ENCODE measurements at regions not wholly inside any gene's neighbourhood (a gene's known extent, or its start where the extent isn't known, plus 50 kb on each side); places are given as distances from the start of the nearest gene placed in this dataset.

GRCh38 chr6:9066726-9067125, 631.4 kb upstream of the SLC35B3 start (continued):
- TF ChIP-seq MXD1 (CRISPR knock-in tag; IDR thresholded peaks at IDR 0.05) = no peak

DNA sequence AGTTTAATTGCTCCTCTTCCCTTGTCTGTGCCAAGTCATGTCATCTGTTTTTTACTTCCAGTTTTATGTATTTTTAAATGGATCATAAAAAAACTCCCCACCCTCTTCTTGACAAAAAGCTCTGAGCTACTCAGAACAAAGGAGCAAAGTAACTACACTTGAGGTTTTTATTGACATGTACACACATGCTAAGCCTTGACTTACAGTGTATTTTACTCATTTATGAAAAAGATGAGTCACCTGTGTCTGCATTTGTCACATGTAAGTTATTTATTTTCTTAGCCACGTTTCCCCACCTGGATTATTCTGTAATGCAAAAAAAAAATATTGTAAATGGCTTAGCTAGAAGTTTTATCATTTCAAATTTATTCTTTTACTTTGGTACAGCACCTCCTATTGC, 628.8 kb upstream of the SLC35B3 start:
- DNase-seq (ENCODE audit: low spot score) = no peak
- in situ Hi-C loops (cut with HindIII; ENCODE audit: extremely low pct_ligation_motif_present, low pct_unique_long_range_greater_than_20kb) = no loop called here
- no peak for TF ChIP-seq ZNF407 (CRISPR knock-in tag; IDR thresholded peaks at IDR 0.05; ENCODE audit: not compliant biosample characterization)
- no peak for TF ChIP-seq ZBTB7A (CRISPR knock-in tag; IDR thresholded peaks at IDR 0.05)
- TF ChIP-seq ZBTB3 (CRISPR knock-in tag; IDR thresholded peaks at IDR 0.05; ENCODE audit: borderline replicate concordance, low read depth) = no peak
- no peak for TF ChIP-seq ZBTB49 (CRISPR knock-in tag; IDR thresholded peaks at IDR 0.05; ENCODE audit: borderline replicate concordance)
- TF ChIP-seq MXD4 (CRISPR knock-in tag; IDR thresholded peaks at IDR 0.05) = no peak
- TF ChIP-seq ATF3 (CRISPR knock-in tag; IDR thresholded peaks at IDR 0.05) = no peak
- TF ChIP-seq, protein P1, sequence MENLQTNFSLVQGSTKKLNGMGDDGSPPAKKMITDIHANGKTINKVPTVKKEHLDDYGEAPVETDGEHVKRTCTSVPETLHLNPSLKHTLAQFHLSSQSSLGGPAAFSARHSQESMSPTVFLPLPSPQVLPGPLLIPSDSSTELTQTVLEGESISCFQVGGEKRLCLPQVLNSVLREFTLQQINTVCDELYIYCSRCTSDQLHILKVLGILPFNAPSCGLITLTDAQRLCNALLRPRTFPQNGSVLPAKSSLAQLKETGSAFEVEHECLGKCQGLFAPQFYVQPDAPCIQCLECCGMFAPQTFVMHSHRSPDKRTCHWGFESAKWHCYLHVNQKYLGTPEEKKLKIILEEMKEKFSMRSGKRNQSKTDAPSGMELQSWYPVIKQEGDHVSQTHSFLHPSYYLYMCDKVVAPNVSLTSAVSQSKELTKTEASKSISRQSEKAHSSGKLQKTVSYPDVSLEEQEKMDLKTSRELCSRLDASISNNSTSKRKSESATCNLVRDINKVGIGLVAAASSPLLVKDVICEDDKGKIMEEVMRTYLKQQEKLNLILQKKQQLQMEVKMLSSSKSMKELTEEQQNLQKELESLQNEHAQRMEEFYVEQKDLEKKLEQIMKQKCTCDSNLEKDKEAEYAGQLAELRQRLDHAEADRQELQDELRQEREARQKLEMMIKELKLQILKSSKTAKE (CRISPR knock-in tag; IDR thresholded peaks at IDR 0.05; ENCODE audit: borderline replicate concordance) = no peak

More for the DNA sequence above, 628.8 kb upstream of the SLC35B3 start:
- no TSS peak for BruUV-seq (replicated peaks)
- Histone ChIP-seq H3K9ac (ENCODE audit: insufficient read depth, low read depth, low read length) (no peak overlapping the region), H3K27me3 (ENCODE audit: control insufficient read depth in 1 of 2, insufficient read depth in 2 of 2, low read length in 2 of 2) (no peaks in the 10 kb centered on the region), H3K4me1 (ENCODE audit: insufficient read depth, low read length) (no peaks in the 10 kb centered on the region), H3K36me3 (replicated peaks in 1 of 2; ENCODE audit: control insufficient read depth in 1 of 2, insufficient read depth in 2 of 2, low read length in 2 of 2) (no peaks in the 10 kb centered on the region), H3K9me3 (ENCODE audit: low read length) (no peaks in the 10 kb centered on the region), H3K79me2 (ENCODE audit: insufficient read depth, low read length) (no peaks in the 10 kb centered on the region), H3K4me3 (replicated peaks in 1 of 3; ENCODE audit: insufficient read depth in 1 of 3, low read depth in 2 of 3, low read length in 3 of 3) (no peak overlapping the region), H3K27ac (ENCODE audit: extremely low read length, insufficient read depth, low read length) (no peak overlapping the region), H2AFZ (ENCODE audit: low read length) (no peak overlapping the region), H4K20me1 (ENCODE audit: insufficient read depth, low read length) (no peaks in the 10 kb centered on the region), H3K4me2 (ENCODE audit: low read depth, low read length) (no peak overlapping the region)
- WGBS (ENCODE audit: low lambda C conversion rate) = 0% methylated on average over 1 of the region's 1 CpG
- intact Hi-C loops (cut with micrococcal nuclease; ENCODE audit: unreplicated experiment) = no loop called here
- no peak for FAIRE-seq
- ChIA-PET POLR2A (no interaction called here), CTCF (ENCODE audit: low intra/inter-chr PET ratio, low total read pairs) (no interaction called here)
- ATAC-seq = no peak

All from HepG2 (cell line).